Panc1 (cell line): ENCODE measurements at regions not wholly inside any gene's neighbourhood (a gene's known extent, or its start where the extent isn't known, plus 50 kb on each side); places are given as distances from the start of the nearest gene placed in this dataset.

Experiments used
- ATAC-seq: fragments of 200-7000 bp; cut with Tn5 transposase; 2 replicates; pipeline ENCODE4 v1.9.1; 2020; ENCODE audit warnings: mild to moderate bottlenecking, moderate library complexity
- BruUV-seq: library from RNA; stranded (reverse); fragments of 400-500 nt; replicated peaks from 2 replicates; lab custom pipeline; 2021; lab: Mats Ljungman, UMichigan
- CTCF ChIA-PET: fragments of 300-600 bp; sonication (Branson Sonifier 250); formaldehyde crosslinking; loops from one replicate; lab custom pipeline; 2022; ENCODE audit warnings: antibody characterized with exemption; lab: Charles Lee
- POLR2A ChIA-PET: fragments of 300-600 bp; sonication (Branson Sonifier 250); formaldehyde crosslinking; loops from one replicate; lab custom pipeline; 2022; ENCODE audit warnings: antibody characterized with exemption; lab: Charles Lee
- DNase-seq: peaks from one replicate; pipeline ENCODE4 v3.0.0-alpha.2; 2010; ENCODE audit warnings: low read depth, low spot score
- H3K27ac ChIP-seq: 2 replicates; pipeline ENCODE4 v1.5.1; 2011; ENCODE audit warnings: mild to moderate bottlenecking, low read length, inconsistent platforms
- H3K27me3 ChIP-seq: fragments of 200-500 bp; sonication (Bioruptor generic); 2 replicates; pipeline ENCODE4 v1.6.0; 2014; ENCODE audit warnings: low read length, inconsistent platforms; ENCODE audit not compliant: control insufficient read depth, insufficient read depth
- H3K36me3 ChIP-seq: fragments of 200-500 bp; sonication (Bioruptor generic); 2 replicates; pipeline ENCODE4 v1.5.1; 2014; ENCODE audit warnings: inconsistent platforms, mild to moderate bottlenecking, low read length, moderate library complexity; ENCODE audit not compliant: control insufficient read depth, insufficient read depth
- H3K4me1 ChIP-seq: 2 replicates; pipeline ENCODE4 v1.5.1; 2011; ENCODE audit warnings: inconsistent platforms, mild to moderate bottlenecking, low read length, moderate library complexity; ENCODE audit not compliant: control insufficient read depth, insufficient read depth
- H3K4me3 ChIP-seq, 2 experiments: 2 replicates each; pipeline ENCODE4 v1.5.1; 2011 to 2012; ENCODE audit warnings: low read depth in 2 of 2, low read length in 2 of 2, mild to moderate bottlenecking in 2 of 2, inconsistent platforms in 1 of 2, moderate library complexity in 1 of 2
- H3K9me3 ChIP-seq: fragments of 200-500 bp; sonication (Bioruptor generic); 2 replicates; pipeline ENCODE4 v1.5.1; 2014; ENCODE audit warnings: low read depth, mild to moderate bottlenecking, inconsistent platforms, low read length, moderate library complexity; ENCODE audit not compliant: control insufficient read depth, insufficient read depth
- CTCF ChIP-seq: fragments of 450-650 bp; IDR thresholded peaks from 2 replicates; pipeline ENCODE4 v1.5.1; 2017; ENCODE audit warnings: mild to moderate bottlenecking
- POLR2AphosphoS5 ChIP-seq: IDR thresholded peaks from 2 replicates; pipeline ENCODE4 v1.6.1; 2012; ENCODE audit warnings: mild to moderate bottlenecking, low read depth, low read length, moderate library complexity
- SIN3A ChIP-seq: IDR thresholded peaks from 2 replicates; pipeline ENCODE4 v1.6.1; 2012; ENCODE audit warnings: low read depth, mild to moderate bottlenecking, low read length, moderate library complexity, borderline replicate concordance; ENCODE audit not compliant: insufficient read depth
- TCF7L2 ChIP-seq: IDR thresholded peaks from 2 replicates; pipeline ENCODE4 v1.6.1; 2011; ENCODE audit warnings: mild to moderate bottlenecking, low read depth, low read length, inconsistent platforms
- in situ Hi-C: cut with HindIII; loops from 2 replicates; pipeline ENCODE4 v1.10.0; 2016; ENCODE audit warnings: low sequenced_read_pairs, low pct_unique_long_range_greater_than_20kb
- intact Hi-C: fragments of 100-400 bp; cut with micrococcal nuclease; formaldehyde crosslinking; loops from one replicate; pipeline ENCODE4 v1.10.0; 2022; ENCODE audit not compliant: unreplicated experiment
- TF ChIP-seq, protein P1 (sequence below), 2 experiments: IDR thresholded peaks; 2 replicates each; pipeline ENCODE4 v1.6.1; 2011 to 2012; ENCODE audit warnings: low read depth in 2 of 2, control low read depth in 1 of 2, low read length in 1 of 2, mild to moderate bottlenecking in 1 of 2, moderate library complexity in 1 of 2; ENCODE audit not compliant: insufficient read depth in 1 of 2

DNA sequence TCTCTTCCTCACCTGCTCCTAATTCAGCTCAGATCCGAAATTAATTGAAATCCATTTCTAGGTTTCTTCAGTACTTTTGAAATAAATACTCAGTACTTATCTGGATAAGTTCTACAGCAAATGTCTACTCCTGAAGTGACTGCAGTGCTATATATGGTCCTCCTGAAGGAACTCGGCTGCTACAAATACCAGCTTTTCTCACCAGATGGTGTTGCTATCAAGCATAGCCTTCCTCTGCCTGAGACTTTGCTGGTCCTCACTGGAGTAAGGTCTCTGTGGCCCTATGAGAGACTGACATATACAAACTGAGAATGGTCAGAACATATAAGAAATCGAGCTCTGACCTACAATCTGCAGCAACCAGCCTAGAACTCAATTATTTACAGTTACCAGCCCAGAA, 161.6 kb downstream of the NDFIP2 start:
- BruUV-seq, result no TSS peak
- H3K27me3 ChIP-seq, result no peaks in the 10 kb centered on the region
- in situ Hi-C loops, result no loop called here
- ATAC-seq, result no peak
- peak; percentile 27; the same call in 1 of the 2 replicates for TF ChIP-seq CTCF
- TF ChIP-seq POLR2AphosphoS5, result no peak
- intact Hi-C loops, result no loop called here
- no peaks in the 10 kb centered on the region for H3K9me3 ChIP-seq
- CTCF ChIA-PET, result no interaction called here
- POLR2A ChIA-PET, result interaction anchor here (0.6 kb wide), 1 partner anchor 315 kb away, joined by 5 read pairs; no protein-coding TSS in a partner anchor
- no peak overlapping the region for H3K27ac ChIP-seq
- H3K4me3 ChIP-seq, result no peak overlapping the region
- no peak for DNase-seq
- no peaks in the 10 kb centered on the region for H3K4me1 ChIP-seq
- no peaks in the 10 kb centered on the region for H3K36me3 ChIP-seq

GRCh38 chr13:79637133-79637763, 156.3 kb downstream of the NDFIP2 start:
- Histone ChIP-seq H3K36me3 (no peaks in the 10 kb centered on the region), H3K4me1 (no peaks in the 10 kb centered on the region), H3K9me3 (no peaks in the 10 kb centered on the region), H3K4me3 (no peak overlapping the region), H3K27ac (no peak overlapping the region), H3K27me3 (no peaks in the 10 kb centered on the region)
- no TSS peak for BruUV-seq
- intact Hi-C loops, result no loop called here
- ChIA-PET POLR2A (no interaction called here), CTCF (no interaction called here)
- ATAC-seq, result no peak
- TF ChIP-seq SIN3A, result no peak
- TF ChIP-seq TCF7L2, result no peak
- TF ChIP-seq, protein P1, sequence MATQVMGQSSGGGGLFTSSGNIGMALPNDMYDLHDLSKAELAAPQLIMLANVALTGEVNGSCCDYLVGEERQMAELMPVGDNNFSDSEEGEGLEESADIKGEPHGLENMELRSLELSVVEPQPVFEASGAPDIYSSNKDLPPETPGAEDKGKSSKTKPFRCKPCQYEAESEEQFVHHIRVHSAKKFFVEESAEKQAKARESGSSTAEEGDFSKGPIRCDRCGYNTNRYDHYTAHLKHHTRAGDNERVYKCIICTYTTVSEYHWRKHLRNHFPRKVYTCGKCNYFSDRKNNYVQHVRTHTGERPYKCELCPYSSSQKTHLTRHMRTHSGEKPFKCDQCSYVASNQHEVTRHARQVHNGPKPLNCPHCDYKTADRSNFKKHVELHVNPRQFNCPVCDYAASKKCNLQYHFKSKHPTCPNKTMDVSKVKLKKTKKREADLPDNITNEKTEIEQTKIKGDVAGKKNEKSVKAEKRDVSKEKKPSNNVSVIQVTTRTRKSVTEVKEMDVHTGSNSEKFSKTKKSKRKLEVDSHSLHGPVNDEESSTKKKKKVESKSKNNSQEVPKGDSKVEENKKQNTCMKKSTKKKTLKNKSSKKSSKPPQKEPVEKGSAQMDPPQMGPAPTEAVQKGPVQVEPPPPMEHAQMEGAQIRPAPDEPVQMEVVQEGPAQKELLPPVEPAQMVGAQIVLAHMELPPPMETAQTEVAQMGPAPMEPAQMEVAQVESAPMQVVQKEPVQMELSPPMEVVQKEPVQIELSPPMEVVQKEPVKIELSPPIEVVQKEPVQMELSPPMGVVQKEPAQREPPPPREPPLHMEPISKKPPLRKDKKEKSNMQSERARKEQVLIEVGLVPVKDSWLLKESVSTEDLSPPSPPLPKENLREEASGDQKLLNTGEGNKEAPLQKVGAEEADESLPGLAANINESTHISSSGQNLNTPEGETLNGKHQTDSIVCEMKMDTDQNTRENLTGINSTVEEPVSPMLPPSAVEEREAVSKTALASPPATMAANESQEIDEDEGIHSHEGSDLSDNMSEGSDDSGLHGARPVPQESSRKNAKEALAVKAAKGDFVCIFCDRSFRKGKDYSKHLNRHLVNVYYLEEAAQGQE (IDR thresholded peaks at IDR 0.05; ENCODE audit: insufficient read depth in 1 of 2, low read depth in 2 of 2, low read length in 1 of 2), result no peak
- no peak for TF ChIP-seq CTCF
- no peak for TF ChIP-seq POLR2AphosphoS5
- in situ Hi-C loops, result no loop called here
- DNase-seq, result no peak
